GM18519 (cell line): ENCODE measurements at regions not wholly inside any gene's neighbourhood (a gene's known extent, or its start where the extent isn't known, plus 50 kb on each side); places are given as distances from the start of the nearest gene placed in this dataset.

Source experiments
- ATAC-seq: cut with Tn5 transposase; IDR thresholded peaks from one replicate; pipeline ENCODE4 v1.9.1; 2021; ENCODE audit warnings: mild to moderate bottlenecking, moderate library complexity; ENCODE audit not compliant: unreplicated experiment, low FRiP score

- ATAC-seq, result no peak
Measured at GRCh38 chr14:82104013-82104412, 570.4 kb upstream of the SEL1L start.

- no peak for ATAC-seq
Measured at GRCh38 chr14:82112210-82112839, 578.7 kb upstream of the SEL1L start.

GRCh38 chr14:82113007-82113406 is 579.4 kb upstream of the SEL1L start:
- no peak for ATAC-seq

GRCh38 chr14:82113710-82114109 is 580.1 kb upstream of the SEL1L start:
- no peak for ATAC-seq

GRCh38 chr14:82116721-82117120 is 583.1 kb upstream of the SEL1L start:
- ATAC-seq, result no peak

GRCh38 chr14:82122655-82123054 is 589.0 kb upstream of the SEL1L start:
- no peak for ATAC-seq

- no peak for ATAC-seq
Measured at GRCh38 chr14:82124511-82124910, 590.9 kb upstream of the SEL1L start.

GRCh38 chr14:82126006-82126405 is 592.4 kb upstream of the SEL1L start:
- no peak for ATAC-seq

GRCh38 chr14:82134411-82134810 is 600.8 kb upstream of the SEL1L start:
- ATAC-seq, result no peak

- ATAC-seq, result no peak
Measured at GRCh38 chr14:82138431-82138830, 604.8 kb upstream of the SEL1L start.

GRCh38 chr14:82146846-82147245 is 613.2 kb upstream of the SEL1L start:
- no peak for ATAC-seq

GRCh38 chr14:82153689-82154088 is 620.0 kb upstream of the SEL1L start:
- no peak for ATAC-seq

- ATAC-seq, result no peak
Measured at GRCh38 chr14:82159624-82160023, 626.0 kb upstream of the SEL1L start.

- ATAC-seq, result no peak
Measured at GRCh38 chr14:82180139-82180538, 646.5 kb upstream of the SEL1L start.

GRCh38 chr14:82182646-82183045 is 649.0 kb upstream of the SEL1L start:
- ATAC-seq, result no peak

GRCh38 chr14:82190742-82191141 is 657.1 kb upstream of the SEL1L start:
- ATAC-seq, result no peak

GRCh38 chr14:82192387-82192786 is 658.7 kb upstream of the SEL1L start:
- ATAC-seq, result no peak

- no peak for ATAC-seq
Measured at GRCh38 chr14:82223276-82223675, 689.6 kb upstream of the SEL1L start.

- no peak for ATAC-seq
Measured at GRCh38 chr14:82224610-82225009, 691.0 kb upstream of the SEL1L start.

- no peak for ATAC-seq
Measured at GRCh38 chr14:82230748-82231147, 697.1 kb upstream of the SEL1L start.

GRCh38 chr14:82238649-82239048 is 705.0 kb upstream of the SEL1L start:
- ATAC-seq, result no peak

GRCh38 chr14:82239223-82239622 is 705.6 kb upstream of the SEL1L start:
- no peak for ATAC-seq

GRCh38 chr14:82244791-82245190 is 711.1 kb upstream of the SEL1L start:
- no peak for ATAC-seq
